Fibroblast of lung (primary cell): ENCODE measurements at regions not wholly inside any gene's neighbourhood (a gene's known extent, or its start where the extent isn't known, plus 50 kb on each side); places are given as distances from the start of the nearest gene placed in this dataset.

Experiments used
- EZH2 ChIP-seq: IDR thresholded peaks from 2 replicates; pipeline ENCODE4 v1.5.1; 2012; ENCODE audit warnings: low read length, control low read depth, mild to moderate bottlenecking; ENCODE audit errors: missing control alignments
- TF ChIP-seq, protein P1 (sequence below), 2 donors: IDR thresholded peaks in 1 of 2; conservative IDR thresholded peaks in 1 of 2; 1 replicate in 1 of 2; 2 replicates in 1 of 2; pipeline ENCODE4 v1.5.1; 2011 to 2012; ENCODE audit warnings: low read length in 2 of 2, control low read depth in 1 of 2, inconsistent platforms in 1 of 2, low read depth in 1 of 2, mild to moderate bottlenecking in 1 of 2

DNA sequence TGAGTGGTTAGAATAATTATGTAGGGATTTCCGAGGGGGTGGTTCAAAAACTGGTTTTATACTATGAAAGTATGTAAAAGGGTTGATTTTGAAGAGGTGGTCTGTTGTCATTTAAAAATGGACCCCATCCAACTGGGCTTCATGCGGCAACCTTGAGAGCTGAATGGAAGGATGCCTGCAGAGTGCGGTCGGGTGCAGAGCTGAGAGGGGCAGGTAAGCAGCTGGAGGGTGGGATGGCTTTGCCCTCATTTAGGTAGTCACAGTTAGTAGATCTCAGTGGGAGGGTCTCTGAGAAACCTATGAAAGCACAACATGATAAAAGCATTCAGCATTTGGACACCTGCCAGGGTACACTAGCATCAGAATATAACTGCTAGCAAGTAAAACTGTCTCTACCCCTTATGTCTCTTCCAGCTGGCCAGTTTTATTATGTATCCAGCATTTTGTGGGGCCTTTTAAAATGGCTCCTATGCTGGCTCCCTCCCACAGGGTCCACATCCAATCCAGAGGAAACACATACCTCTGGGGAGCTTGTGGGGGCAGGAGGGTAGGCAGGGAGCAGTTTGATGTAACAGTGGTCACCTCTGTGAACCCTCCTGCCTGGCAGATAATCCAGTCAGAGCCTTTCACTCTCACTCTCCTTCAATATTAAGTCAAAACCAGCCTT is 75.9 kb upstream of the MAGI2 start:
- TF ChIP-seq, protein P1, sequence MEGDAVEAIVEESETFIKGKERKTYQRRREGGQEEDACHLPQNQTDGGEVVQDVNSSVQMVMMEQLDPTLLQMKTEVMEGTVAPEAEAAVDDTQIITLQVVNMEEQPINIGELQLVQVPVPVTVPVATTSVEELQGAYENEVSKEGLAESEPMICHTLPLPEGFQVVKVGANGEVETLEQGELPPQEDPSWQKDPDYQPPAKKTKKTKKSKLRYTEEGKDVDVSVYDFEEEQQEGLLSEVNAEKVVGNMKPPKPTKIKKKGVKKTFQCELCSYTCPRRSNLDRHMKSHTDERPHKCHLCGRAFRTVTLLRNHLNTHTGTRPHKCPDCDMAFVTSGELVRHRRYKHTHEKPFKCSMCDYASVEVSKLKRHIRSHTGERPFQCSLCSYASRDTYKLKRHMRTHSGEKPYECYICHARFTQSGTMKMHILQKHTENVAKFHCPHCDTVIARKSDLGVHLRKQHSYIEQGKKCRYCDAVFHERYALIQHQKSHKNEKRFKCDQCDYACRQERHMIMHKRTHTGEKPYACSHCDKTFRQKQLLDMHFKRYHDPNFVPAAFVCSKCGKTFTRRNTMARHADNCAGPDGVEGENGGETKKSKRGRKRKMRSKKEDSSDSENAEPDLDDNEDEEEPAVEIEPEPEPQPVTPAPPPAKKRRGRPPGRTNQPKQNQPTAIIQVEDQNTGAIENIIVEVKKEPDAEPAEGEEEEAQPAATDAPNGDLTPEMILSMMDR (conservative IDR thresholded peaks at IDR 0.05 in 1 of 2, IDR thresholded peaks at IDR 0.05 in 1 of 2; ENCODE audit: low read depth in 1 of 2, low read length in 2 of 2), result no peak
- no peak for TF ChIP-seq EZH2
